ENCODE measurements at regions not wholly inside any gene's neighbourhood (a gene's known extent, or its start where the extent isn't known, plus 50 kb on each side); places are given as distances from the start of the nearest gene placed in this dataset.

- Histone ChIP-seq H3K9ac (ENCODE audit: control insufficient read depth, extremely low read depth, insufficient read depth, low read length) (no peak overlapping the region), H2AFZ (ENCODE audit: control insufficient read depth, low read length) (no peak overlapping the region), H3K4me3 (ENCODE audit: control insufficient read depth in 2 of 3, extremely low read depth in 1 of 3, insufficient read depth in 2 of 3, low read depth in 1 of 3, low read length in 3 of 3) (no peak overlapping the region), H4K20me1 (ENCODE audit: control insufficient read depth, extremely low read depth, insufficient read depth, low read length) (no peaks in the 10 kb centered on the region), H3K79me2 (ENCODE audit: control insufficient read depth, insufficient read depth, low read length) (no peaks in the 10 kb centered on the region), H3K27me3 (ENCODE audit: control insufficient read depth, extremely low read depth, insufficient read depth, low read length) (no peaks in the 10 kb centered on the region), H3K4me2 (ENCODE audit: control insufficient read depth, extremely low read depth, insufficient read depth, low read depth, low read length) (no peak overlapping the region), H3K4me1 (ENCODE audit: control insufficient read depth, extremely low read depth, insufficient read depth, low read length) (no peaks in the 10 kb centered on the region), H3K9me3 (ENCODE audit: control insufficient read depth, low read depth, low read length) (no peaks in the 10 kb centered on the region), H3K27ac (ENCODE audit: control insufficient read depth, insufficient read depth, low read length) (no peak overlapping the region), H3K36me3 (ENCODE audit: control insufficient read depth in 2 of 2, extremely low read depth in 1 of 2, insufficient read depth in 2 of 2, low read length in 2 of 2) (no peaks in the 10 kb centered on the region), H3K9me1 (ENCODE audit: control insufficient read depth, extremely low read depth, insufficient read depth, low read length) (no peaks in the 10 kb centered on the region)
- FAIRE-seq (no peak), DNase-seq (ENCODE audit: low read depth, low spot score) (no peak)
- dilution Hi-C loops (cut with MboI; ENCODE audit: extremely low pct_ligation_motif_present, low sequenced_read_pairs) = no loop called here
- TF ChIP-seq EZH2 (IDR thresholded peaks at IDR 0.05; ENCODE audit: low read length) (no peak), CTCF (optimal IDR thresholded peaks at IDR 0.05 in 1 of 3, IDR thresholded peaks at IDR 0.05 in 1 of 3, conservative IDR thresholded peaks at IDR 0.05 in 1 of 3; ENCODE audit: extremely low read depth in 1 of 3, insufficient read depth in 2 of 3, low read length in 3 of 3) (no peak)
Observed at GRCh38 chr3:104870276-104870675, 496.4 kb upstream of the ALCAM start.

- Histone ChIP-seq H3K36me3 (ENCODE audit: control insufficient read depth in 2 of 2, extremely low read depth in 1 of 2, insufficient read depth in 2 of 2, low read length in 2 of 2) (no peaks in the 10 kb centered on the region), H3K9me3 (ENCODE audit: control insufficient read depth, low read depth, low read length) (no peaks in the 10 kb centered on the region), H3K9ac (ENCODE audit: control insufficient read depth, extremely low read depth, insufficient read depth, low read length) (no peak overlapping the region), H4K20me1 (ENCODE audit: control insufficient read depth, extremely low read depth, insufficient read depth, low read length) (no peaks in the 10 kb centered on the region), H3K4me2 (ENCODE audit: control insufficient read depth, extremely low read depth, insufficient read depth, low read depth, low read length) (no peak overlapping the region), H2AFZ (ENCODE audit: control insufficient read depth, low read length) (no peak overlapping the region), H3K4me3 (ENCODE audit: control insufficient read depth in 2 of 3, extremely low read depth in 1 of 3, insufficient read depth in 2 of 3, low read depth in 1 of 3, low read length in 3 of 3) (no peak overlapping the region), H3K79me2 (ENCODE audit: control insufficient read depth, insufficient read depth, low read length) (no peaks in the 10 kb centered on the region), H3K27ac (ENCODE audit: control insufficient read depth, insufficient read depth, low read length) (no peak overlapping the region), H3K27me3 (ENCODE audit: control insufficient read depth, extremely low read depth, insufficient read depth, low read length) (no peaks in the 10 kb centered on the region), H3K4me1 (ENCODE audit: control insufficient read depth, extremely low read depth, insufficient read depth, low read length) (no peaks in the 10 kb centered on the region), H3K9me1 (ENCODE audit: control insufficient read depth, extremely low read depth, insufficient read depth, low read length) (no peaks in the 10 kb centered on the region)
- DNase-seq (ENCODE audit: low read depth, low spot score) = no peak
- no peak for TF ChIP-seq EZH2 (IDR thresholded peaks at IDR 0.05; ENCODE audit: low read length)
- no peak for TF ChIP-seq CTCF (optimal IDR thresholded peaks at IDR 0.05 in 1 of 3, IDR thresholded peaks at IDR 0.05 in 1 of 3, conservative IDR thresholded peaks at IDR 0.05 in 1 of 3; ENCODE audit: extremely low read depth in 1 of 3, insufficient read depth in 2 of 3, low read length in 3 of 3)
- dilution Hi-C loops (cut with MboI; ENCODE audit: extremely low pct_ligation_motif_present, low sequenced_read_pairs) = no loop called here
- no peak for FAIRE-seq
Observed at GRCh38 chr3:104873331-104873730, 493.4 kb upstream of the ALCAM start.
